Activated T-cell treated with anti-CD3 and anti-CD28 coated beads for 24 hours (primary cell): ENCODE measurements at regions not wholly inside any gene's neighbourhood (a gene's known extent, or its start where the extent isn't known, plus 50 kb on each side); places are given as distances from the start of the nearest gene placed in this dataset.

ENCODE experiments used
- DNase-seq: peaks from one replicate; pipeline ENCODE4 v3.0.0-alpha.2; 2020; ENCODE audit warnings: low read depth

GRCh38 chr1:214928574-214928973 is 154.0 kb upstream of the KCNK2 start:
- no peak for DNase-seq

GRCh38 chr1:214933375-214933774 is 149.2 kb upstream of the KCNK2 start:
- peak; percentile 4 for DNase-seq

GRCh38 chr1:214934045-214934444 is 148.5 kb upstream of the KCNK2 start:
- no peak for DNase-seq

GRCh38 chr1:214935258-214935657 is 147.3 kb upstream of the KCNK2 start:
- no peak for DNase-seq

GRCh38 chr1:214939180-214939579 is 143.4 kb upstream of the KCNK2 start:
- no peak for DNase-seq

- no peak for DNase-seq
Measured at GRCh38 chr1:214941061-214941460, 141.5 kb upstream of the KCNK2 start.

- DNase-seq, result no peak
Measured at GRCh38 chr1:214943054-214943453, 139.5 kb upstream of the KCNK2 start.

- no peak for DNase-seq
Measured at GRCh38 chr1:214946615-214947014, 135.9 kb upstream of the KCNK2 start.

- DNase-seq, result no peak
Measured at GRCh38 chr1:214952648-214953047, 129.9 kb upstream of the KCNK2 start.

GRCh38 chr1:214953901-214954616 is 128.5 kb upstream of the KCNK2 start:
- DNase-seq, result no peak

- no peak for DNase-seq
Measured at GRCh38 chr1:214954617-214954949, 128.0 kb upstream of the KCNK2 start.

GRCh38 chr1:214957330-214958137 is 125.0 kb upstream of the KCNK2 start:
- no peak for DNase-seq

GRCh38 chr1:214958486-214958885 is 124.1 kb upstream of the KCNK2 start:
- no peak for DNase-seq

- no peak for DNase-seq
Measured at GRCh38 chr1:214966346-214966745, 116.2 kb upstream of the KCNK2 start.

GRCh38 chr1:214967865-214968575 is 114.5 kb upstream of the KCNK2 start:
- no peak for DNase-seq

GRCh38 chr1:214970016-214970415 is 112.5 kb upstream of the KCNK2 start:
- no peak for DNase-seq

- no peak for DNase-seq
Measured at GRCh38 chr1:214971071-214971470, 111.5 kb upstream of the KCNK2 start.

GRCh38 chr1:214974002-214974401 is 108.5 kb upstream of the KCNK2 start:
- DNase-seq, result no peak

- DNase-seq, result no peak
Measured at GRCh38 chr1:214976665-214977064, 105.9 kb upstream of the KCNK2 start.

GRCh38 chr1:214977110-214977509 is 105.4 kb upstream of the KCNK2 start:
- no peak for DNase-seq

- DNase-seq, result no peak
Measured at GRCh38 chr1:214977700-214978374, 104.7 kb upstream of the KCNK2 start.

- DNase-seq, result no peak
Measured at GRCh38 chr1:214979191-214979590, 103.3 kb upstream of the KCNK2 start.
